CMK (cell line): ENCODE measurements at regions not wholly inside any gene's neighbourhood (a gene's known extent, or its start where the extent isn't known, plus 50 kb on each side); places are given as distances from the start of the nearest gene placed in this dataset.
"Not testable (repeated sequence)": the region's sequence is repeated elsewhere in the genome, so short reads cannot be mapped to it uniquely, and the experiment has no call there.

Experiments used
- DNase-seq: peaks from one replicate; pipeline ENCODE4 v3.0.0-alpha.2; 2010; ENCODE audit warnings: low read depth

DNA sequence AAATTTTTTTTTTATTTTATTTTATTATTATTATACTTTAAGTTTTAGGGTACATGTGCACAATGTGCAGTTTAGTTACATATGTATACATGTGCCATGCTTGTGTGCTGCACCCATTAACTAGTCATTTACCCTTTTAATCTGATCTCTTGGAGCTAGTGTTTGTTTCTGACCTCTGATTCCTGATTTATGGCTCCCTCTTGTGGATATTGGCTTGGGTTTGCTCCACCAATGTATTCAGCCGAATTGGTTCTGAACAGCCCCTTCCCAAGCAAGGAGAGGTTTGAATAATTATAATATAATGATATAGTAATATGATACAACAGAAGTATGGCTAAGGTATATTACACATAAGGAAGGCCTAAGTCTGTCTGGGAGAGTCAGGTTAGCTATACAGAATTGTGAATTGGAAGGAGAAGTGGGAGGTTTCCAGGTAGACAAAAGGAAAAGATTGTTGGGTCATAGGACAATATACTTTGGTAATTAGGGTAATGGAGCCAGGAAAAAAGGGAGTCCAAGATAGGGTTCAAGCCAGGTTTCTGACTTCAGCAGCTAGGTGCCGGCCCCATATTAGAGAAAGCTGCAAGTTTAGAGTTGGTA lies 53.1 kb upstream of the HMCN1 start:
- no peak for DNase-seq

DNA sequence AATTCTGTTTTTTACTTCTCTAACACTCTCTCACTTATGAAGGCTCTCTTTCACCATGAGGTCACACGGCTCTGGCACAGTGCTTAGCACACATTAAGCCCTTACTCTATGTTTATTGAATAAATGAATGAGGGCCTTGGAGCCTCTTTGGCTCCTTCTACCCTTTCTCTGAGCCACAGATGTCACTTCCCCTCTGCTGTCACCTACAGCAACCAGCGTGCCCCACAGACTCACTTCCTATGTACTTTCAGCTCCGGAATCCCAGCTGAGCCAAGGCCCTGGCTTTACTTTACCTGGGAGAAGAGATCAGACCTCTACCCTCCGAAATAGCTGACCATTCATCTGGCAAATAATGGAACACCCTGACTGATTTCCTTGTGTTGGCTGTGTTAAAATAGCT lies 53.7 kb upstream of the HMCN1 start:
- no peak for DNase-seq

DNA sequence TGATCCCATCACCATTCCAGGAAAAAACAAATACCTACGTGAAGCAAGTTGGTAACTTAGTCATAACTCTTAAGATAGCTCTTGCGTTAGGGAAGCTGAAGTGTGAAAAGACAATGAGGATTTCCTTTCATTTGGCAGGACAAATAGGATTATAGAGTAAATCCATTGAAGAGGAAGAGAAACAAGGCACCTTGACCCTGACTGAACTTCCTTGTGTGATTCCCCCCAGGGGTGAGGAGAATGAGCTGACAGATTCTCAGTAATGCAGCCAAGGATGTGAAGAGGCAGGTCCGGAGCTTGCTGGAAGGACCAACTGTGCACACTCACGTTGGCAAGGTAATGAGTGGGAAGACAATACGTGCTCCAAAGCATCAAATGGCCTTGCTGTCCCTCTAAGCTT lies 55.0 kb upstream of the HMCN1 start:
- no peak for DNase-seq

DNA sequence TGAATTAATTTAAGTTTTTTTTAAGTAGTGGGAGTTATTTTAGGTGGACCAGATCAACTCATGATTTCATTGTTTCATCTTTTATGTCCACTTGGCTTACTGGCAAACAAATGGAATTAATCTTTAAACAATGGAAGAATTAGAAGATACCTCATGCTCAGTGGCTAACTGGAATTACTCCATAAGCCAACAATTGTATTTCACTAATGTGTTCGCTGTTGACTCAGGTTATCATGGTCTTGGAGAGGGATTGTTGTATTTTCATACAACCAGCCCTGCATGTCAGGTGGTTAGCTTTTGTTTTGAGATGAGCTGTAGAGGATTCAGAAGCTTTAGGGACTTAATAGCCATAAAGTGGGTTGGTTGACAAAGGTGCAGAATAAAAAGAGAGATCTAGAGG lies 57.2 kb upstream of the HMCN1 start:
- no peak for DNase-seq

DNA sequence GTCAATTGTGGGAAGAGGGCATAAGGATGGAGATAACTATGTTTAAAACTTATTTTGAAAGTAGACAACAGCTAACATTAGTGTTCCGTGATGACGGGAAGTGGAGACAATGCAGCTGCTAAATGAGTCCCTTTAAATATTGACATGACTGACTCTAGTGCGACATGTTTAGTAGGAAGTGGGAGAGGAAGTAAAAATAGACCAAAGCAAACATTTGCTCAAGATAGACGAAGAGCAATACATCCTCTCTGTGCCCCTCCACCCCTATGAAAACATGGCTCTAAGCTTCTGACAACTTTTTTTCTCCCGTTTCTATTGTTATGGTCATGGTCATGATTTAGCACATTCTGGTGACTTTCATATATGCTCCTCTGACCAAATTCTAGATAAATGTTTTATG lies 60.0 kb upstream of the HMCN1 start:
- DNase-seq, result no peak

DNA sequence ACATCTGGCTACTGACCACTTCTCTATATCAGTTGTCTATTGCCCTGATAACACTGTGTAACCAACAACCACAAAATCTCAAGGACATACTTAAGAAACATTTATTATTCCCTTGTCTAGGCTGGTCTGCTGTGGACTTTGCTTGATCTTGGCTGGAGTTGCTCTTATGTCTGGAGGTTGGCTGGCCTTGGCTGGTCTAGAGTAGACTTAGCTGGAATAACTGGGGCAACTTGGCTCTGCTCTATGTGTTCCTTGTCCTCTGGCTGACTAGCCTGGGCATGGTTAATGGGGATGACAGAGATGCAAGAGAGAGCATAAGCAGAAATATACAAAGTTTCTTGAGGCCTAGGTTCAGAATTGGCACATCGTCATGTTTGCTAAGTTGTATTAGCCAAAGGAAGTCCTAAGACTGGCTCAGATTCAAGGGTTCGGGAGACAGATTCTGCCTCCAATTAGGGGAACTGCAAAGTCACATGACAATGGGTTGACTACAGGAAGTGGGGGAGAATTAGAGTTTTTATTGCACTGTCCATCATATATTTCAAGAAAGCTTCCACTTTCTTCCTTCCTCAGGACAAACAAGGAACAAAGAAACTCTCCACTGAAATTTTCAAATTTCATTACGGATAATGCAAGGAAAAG lies 61.4 kb upstream of the HMCN1 start:
- no peak for DNase-seq

DNA sequence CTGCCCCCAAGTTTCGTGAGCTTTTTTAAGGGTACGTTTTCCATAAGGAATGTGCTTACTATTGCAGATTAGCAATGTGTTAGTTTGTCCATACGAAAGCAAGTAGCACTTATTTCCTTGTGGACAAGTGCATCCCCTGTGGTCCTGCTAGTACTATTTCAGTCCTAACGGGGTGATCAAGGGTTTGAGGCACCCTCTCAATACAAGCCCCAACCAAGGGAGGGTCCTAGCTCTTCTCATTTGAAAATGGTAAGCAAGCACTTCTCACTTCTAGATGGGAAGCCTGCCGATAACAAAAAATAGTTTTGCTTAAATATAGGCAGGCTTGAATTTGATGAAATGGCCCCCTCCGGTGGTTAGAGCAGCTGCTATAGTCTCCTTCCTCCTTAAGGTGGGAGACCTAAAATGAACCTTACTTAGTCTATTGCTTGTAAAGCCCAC lies 64.0 kb upstream of the HMCN1 start:
- no peak for DNase-seq

DNA sequence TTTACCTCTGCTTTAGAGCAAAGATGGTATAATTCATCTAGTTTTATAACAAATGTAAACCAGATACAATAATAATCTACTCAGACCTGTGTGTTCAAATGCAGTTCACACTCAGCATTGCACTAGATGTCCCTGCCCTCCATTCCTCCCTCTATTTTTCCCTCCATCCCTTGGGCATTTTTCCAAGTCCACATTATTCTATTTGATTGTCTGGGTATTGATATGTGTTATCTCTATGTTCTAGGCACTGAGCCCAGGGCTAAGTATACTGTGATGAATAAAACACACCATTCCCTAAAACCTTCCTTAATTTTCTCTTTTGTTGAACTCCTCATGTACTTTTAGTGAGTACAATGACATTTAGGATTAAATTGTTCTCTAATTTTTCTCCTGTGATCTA lies 66.2 kb upstream of the HMCN1 start:
- no peak for DNase-seq

DNA sequence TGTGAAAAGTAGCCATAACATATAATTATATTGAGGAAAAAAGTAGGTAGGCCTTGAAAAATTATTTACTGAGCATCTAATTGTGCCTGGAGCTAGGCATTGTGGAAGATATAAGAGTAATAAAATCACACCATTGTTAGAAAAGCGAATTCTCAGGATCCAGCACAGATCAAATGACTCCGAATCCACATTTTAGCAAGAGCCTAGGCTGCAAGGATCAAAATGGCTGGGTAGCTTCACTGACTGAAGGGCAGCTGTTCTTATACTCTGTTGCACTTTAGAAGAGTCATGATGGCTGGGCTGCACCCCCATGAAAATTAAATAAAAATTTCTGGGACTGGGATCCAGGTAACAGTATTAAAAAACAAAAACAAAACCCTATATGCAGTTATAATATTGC lies 67.6 kb upstream of the HMCN1 start:
- no peak for DNase-seq

DNA sequence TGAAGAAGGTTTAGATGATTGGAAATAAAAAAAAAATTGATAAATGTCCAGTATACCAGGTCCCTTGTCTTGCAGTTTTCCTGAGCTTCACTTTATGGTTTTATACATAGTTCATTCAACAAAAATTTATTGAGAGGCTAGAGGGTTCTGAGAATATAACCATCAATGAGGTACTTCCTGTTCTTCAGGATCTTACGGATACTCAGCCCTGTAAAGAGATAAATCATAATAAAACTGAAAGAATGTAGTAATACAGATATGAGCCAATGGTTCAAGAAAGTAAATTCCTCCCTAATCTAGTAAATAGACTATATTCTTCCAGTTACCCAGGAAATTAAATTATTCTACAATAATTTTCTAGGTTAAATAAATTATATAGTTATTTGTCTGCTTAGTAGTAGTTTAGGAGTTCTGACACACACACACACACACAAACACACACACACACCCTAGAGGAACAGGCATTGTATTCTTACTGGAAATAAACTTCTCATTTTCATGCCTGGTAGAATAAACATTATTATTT lies 70.4 kb upstream of the HMCN1 start:
- no peak for DNase-seq

DNA sequence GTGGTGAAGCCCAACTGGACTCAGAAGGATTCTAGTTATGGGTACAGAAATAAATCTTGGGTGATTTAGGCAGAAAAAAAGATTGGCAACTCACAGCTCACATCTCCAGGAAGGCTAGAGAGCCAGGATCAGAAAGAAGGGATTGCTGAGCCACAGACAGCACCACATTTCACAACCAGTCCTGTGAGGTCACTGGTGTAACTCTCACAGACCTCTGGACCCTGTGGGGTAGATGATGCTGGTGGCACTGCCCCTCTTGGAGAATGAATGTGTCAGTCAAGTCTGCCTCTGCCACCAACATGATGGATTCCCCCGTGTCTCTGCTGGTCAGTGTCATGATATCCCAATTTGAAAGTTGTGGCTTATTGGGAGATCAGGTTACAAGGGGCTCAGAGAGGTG lies 70.9 kb upstream of the HMCN1 start:
- no peak for DNase-seq

DNA sequence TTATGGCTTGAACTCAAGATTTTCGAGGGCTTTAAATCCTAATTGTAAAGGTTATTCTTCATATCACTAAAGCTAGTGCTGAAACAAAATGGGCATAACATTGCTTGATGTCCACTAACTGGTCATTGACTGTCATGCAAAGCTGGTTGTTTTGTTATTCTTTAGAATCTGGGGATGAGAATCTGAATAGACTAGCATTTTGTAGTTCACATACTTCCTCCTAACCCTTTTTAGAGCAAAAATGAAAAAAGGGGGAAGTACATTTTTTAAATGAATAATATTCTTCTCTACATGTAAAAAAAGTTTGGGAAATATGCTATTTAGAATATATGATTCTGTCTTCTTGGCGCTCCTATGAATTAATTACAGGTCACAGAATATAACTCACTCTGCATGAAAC lies 72.2 kb upstream of the HMCN1 start:
- DNase-seq, result no peak

DNA sequence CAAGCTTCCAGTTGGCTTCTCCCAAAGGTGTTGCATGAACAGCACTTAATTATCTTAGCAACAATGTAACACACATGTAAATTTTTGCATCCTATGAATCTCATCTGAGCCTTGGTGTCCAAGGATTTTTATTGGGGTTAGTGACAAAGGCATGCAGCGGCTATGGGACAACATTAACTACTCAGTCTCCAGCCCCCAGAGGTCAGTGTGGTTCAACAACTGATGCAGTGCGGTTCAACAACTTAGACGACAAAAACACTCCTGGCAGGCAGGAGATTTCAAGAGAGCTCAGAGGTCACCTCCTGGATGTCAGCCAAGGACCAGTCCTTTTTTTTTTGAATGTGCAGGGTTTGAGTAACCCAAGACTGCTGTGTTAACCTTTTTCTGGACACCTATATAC lies 77.5 kb upstream of the HMCN1 start:
- DNase-seq, result no peak

DNA sequence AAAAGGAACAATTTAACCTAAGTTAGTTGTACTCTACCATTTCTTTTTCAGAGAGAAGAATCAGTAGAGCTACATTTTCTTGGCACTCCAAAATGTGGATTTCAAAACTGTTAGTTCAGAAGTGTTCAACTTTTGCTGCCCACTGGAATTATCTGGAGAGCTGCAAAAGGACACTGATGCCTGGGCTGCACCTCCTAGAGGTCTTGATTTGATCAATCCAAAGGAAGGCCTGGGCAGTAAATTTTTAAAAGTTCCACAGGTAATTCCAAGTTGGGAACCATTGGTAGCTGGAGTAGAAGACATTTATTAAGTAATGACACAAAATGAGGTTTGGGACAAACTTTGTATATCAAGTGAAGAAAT lies 79.3 kb upstream of the HMCN1 start:
- no peak for DNase-seq

DNA sequence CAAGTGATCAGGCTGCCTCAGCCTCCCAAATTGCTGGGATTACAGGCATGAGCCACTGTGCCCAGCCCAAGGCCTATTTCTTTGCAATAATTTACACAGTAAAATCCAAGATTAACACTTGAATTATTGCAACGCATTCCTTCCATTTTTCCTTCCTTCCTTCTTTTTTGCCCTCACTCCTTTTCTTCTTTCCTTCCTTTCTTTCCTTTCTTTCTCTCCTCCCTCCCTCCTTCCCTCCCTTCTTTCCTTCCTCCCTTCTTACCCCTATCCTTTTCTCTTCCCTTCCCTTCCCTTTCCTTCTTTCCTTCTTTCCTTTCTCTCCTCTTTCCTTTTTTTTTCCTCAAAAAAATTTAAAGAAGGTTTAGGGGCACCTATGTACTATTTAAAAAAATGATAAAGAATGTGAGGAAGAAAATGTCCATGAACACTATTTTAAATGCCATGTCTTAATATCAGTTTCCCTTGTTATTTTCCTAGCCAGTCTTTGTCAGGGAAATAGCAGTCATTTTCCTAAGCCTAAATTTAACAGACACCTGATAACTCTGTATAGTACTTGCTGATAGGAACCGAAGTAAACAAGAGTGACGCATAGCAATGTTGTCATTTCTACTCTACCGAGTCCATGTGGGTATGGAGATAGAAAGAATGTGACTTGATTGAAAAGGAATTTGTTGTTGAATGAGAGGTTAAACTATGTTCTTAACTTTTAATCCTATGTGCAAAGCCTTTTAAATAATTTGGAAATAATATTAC lies 79.8 kb upstream of the HMCN1 start:
- no peak for DNase-seq

DNA sequence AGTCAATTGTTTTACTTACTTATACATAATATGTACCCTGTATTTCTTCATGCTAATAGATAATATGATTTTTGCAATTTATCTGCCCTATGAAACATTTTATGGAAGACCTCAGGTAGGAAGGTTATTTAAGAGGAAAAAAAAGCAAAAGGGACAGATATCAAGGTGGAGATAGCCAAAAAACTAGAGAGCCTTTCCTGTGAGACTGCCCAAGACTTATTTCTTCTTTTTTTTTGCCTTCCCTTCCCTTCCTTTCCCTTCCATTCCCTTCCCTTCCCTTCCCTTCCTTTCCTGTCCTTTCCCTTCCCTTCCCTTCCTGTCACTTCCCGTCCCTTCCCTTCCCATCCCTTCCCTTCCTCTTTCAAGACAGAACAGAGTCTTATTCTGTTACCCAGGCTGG lies 80.6 kb upstream of the HMCN1 start:
- DNase-seq, result no peak

DNA sequence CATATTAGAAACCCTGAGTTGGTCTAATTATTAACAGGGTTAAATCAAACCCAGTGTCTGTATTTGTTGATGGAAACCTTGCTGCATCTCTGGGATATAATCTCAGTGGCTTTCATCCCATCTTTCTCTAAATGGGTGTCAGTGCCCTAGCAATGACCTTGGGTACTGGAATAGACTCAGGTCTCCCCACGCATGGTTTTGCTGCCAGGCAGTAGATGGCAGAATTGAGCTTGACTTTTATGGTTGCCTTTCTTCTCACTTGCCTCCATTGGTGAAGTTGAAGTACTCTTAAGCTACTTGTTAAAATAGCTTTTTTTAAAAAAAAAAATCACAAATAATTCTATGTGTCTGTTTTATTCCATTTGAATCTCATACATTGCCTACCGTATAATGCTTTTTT lies 81.8 kb upstream of the HMCN1 start:
- no peak for DNase-seq

DNA sequence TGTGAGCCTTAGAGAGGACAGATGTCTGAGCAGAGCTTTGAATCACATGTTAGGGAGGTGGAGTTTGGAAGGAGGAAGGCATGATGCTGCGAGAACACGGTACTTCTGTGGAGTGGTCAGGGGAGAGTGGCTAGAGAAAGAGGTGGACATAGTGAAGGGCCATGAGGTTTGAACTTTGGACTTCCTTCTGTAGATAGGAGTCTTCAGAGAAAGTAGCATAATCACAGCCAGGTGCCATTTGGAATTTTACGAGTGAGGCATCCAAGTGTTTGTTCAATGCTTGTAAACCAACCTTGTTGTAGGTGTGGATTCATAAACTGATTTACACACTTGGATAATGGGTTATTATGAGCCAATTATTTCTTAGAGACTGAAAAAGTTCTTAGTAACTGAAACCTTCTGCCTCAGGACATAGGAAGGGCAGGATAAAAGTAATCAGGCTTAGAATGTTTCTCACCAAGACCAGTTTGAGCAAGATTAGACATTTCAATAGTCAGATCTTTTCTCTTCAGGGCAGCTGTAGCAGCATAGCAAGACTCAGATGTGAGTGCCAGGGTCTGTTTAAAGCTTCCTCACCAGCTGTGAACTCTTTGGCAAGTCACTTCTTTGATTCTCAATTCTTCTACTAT lies 83.5 kb upstream of the HMCN1 start:
- no peak for DNase-seq

DNA sequence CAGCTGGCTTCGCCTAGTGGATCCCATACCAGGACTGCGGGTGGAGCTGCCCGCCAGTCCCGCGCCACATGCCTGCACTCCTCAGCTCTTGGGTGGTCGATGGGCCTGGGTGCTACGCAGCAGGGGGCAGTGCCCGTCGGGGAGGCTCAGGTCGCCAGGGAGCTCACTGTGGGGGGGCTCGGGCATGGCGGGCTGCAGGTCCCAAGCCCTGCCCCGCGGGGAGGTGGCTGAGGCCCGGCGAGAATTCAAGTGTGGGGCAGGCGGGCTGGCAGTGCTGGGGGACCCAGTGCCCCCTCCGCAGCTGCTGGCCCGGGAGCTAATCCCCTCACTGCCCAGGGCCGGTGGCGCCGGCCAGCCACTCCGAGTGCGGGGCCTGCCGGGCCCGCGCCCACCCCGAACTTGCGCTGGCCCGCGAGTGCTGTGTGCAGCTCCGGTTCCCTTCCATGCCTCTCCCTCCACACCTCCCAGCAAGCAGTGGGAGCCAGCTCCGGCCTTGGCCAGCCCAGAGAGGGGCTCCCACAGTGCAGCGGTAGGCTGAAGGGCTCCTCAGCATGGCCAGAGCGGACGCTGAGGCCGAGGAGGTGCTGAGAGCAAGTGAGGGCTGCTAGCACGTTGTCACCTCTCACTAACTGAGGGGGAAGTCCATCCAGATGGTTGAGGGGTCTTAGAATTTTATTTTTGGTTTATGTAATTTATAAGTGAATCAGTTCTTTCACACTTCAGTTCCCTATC lies 85.2 kb upstream of the HMCN1 start:
- DNase-seq, result no peak

DNA sequence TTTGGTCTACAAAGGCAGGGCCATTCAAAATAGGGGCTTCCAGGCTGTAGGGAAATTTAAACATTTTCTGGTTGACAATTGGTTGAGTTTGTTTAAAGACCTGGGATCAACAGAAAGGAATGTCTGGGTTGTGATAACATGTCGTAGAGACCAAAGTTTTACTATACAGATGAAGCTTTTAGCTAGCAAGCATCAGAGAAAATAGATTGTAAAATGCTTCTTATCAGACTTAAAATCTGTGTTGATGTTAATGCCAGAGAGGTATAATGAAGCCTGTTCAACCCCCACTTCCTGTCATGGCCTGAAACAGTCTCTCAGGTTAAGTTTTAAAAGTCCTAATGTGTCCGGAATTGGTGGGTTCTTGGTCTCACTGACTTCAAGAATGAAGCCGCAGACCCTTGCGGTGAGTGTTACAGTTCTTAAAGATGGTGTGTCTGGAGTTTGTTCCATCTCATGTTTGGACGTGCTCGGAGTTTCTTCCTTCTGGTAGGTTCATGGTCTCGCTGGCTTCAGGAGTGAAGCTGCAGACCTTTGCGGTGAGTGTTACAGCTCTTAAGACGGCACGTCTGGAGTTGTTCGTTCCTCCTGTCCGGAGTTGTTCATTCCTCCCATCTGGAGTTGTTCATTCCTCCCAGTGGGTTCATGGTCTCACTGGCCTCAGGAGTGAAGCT lies 86.5 kb upstream of the HMCN1 start:
- not testable (repeated sequence) for DNase-seq

DNA sequence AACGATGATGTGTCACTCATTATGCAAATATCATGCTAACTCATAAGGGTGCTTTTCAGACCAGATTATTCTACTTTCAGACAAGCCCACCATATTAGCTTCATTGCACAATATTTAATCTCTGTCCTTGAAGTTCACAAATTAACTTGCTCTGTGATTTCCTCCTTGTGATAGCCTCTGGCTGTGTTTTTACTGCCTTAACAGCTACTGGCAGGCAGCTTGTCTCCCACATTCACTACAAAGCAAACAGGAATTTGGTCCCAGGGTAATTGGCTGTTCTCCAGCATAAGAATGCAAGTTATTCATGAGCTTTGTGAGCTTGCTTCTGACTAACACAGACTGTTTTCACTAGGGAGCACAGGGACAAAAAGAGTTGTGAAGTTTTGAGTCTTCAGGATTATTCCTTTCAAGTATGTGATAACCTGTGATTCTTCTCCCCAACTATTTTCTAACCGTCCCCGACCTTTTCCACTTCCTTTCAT lies 87.9 kb upstream of the HMCN1 start:
- DNase-seq, result no peak

DNA sequence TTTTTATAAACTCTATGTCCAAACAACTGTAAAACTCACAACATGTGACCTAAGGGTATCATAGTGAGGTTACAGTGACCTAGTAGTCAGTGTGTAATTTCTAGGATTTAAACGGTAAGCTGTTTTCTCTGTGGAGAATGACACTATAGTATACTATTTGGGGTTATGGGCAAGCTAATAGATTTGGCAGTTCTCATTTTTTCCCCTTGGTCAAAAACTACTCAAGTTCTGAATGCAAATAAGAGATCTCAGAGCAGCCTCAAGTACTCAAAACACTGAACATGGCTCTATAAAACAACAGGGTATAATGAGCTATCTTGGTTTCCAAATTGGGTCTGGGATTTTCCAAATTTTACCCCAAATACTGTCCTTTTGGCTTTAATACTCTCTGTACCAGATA lies 88.5 kb upstream of the HMCN1 start:
- no peak for DNase-seq
